ENCODE measurements at regions not wholly inside any gene's neighbourhood (a gene's known extent, or its start where the extent isn't known, plus 50 kb on each side); places are given as distances from the start of the nearest gene placed in this dataset.

GRCh38 chr5:33174383-33174782 is 266.4 kb upstream of the TARS1 start:
- TF ChIP-seq CTCF (conservative IDR thresholded peaks at IDR 0.05; ENCODE audit: control insufficient read depth, insufficient read depth, low read depth, low read length): no peak
- no peak for DNase-seq (ENCODE audit: low read depth)
- H3K4me3 ChIP-seq (ENCODE audit: control insufficient read depth, low read depth, low read length): no peak overlapping the region

GRCh38 chr5:33179301-33179700 is 261.5 kb upstream of the TARS1 start:
- TF ChIP-seq CTCF (conservative IDR thresholded peaks at IDR 0.05; ENCODE audit: control insufficient read depth, insufficient read depth, low read depth, low read length): no peak
- DNase-seq (ENCODE audit: low read depth): no peak
- H3K4me3 ChIP-seq (ENCODE audit: control insufficient read depth, low read depth, low read length): no peak overlapping the region

DNA sequence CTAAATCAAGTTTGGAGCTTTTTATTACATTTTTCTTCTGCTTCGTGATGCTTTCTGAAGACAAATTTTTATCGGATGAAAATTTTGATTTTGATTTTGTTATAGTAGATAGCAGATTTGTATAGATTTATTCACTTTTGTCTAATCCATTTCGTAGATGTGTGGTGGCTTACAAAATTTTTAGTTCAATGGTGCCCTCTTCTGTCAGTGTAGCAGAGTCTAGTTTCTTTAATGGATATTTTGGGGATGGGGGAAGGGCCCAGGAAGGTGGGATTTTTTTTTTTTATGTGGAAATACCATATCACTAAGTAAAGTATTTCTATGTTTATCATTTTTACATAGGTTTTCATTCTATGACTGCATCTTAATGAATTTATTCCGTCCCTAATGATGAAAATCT is 259.9 kb upstream of the TARS1 start:
- H3K4me3 ChIP-seq (ENCODE audit: control insufficient read depth, low read depth, low read length): no peak overlapping the region
- TF ChIP-seq CTCF (conservative IDR thresholded peaks at IDR 0.05; ENCODE audit: control insufficient read depth, insufficient read depth, low read depth, low read length): peak; percentile 60
- peak; percentile 70 for DNase-seq (ENCODE audit: low read depth)

DNA sequence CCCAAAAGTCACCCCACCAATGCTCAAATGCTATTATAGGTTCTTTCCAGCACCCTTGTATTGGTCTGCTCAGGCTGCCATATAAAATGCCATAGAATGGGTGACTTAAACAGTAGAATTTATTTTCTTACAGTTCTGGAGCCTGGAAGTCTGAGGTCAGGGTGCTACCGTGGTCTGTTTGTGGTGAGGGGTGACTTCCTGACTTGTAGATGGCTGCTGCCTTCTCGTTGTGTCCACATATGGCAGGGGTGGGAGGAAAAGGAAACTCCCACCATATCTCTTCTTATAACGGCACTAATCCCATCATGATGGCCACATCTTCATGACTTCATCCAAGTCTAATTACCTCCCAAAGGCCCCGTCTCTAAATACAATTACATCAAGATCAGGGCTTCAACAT is 257.8 kb upstream of the TARS1 start:
- no peak for DNase-seq (ENCODE audit: low read depth)
- no peak for TF ChIP-seq CTCF (conservative IDR thresholded peaks at IDR 0.05; ENCODE audit: control insufficient read depth, insufficient read depth, low read depth, low read length)
- no peak overlapping the region for H3K4me3 ChIP-seq (ENCODE audit: control insufficient read depth, low read depth, low read length)

DNA sequence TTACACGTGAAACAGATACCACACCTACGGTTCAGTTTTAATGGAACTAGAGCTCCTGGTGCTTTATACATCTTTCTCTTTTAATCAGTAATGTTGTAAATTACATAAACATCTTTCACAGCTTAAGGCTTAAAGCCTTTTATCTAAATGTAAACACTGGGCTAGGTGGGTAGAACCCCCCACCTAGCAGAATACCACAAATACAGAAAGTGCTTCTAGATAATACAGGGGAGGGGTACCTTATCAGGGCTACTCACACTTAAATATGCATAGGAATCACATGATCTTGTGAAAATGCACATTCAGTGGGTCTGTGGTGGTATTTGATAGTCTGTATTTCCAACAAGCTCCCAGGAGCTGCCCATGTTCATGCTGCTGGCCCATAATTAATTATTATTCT is 256.4 kb upstream of the TARS1 start:
- no peak for TF ChIP-seq CTCF (conservative IDR thresholded peaks at IDR 0.05; ENCODE audit: control insufficient read depth, insufficient read depth, low read depth, low read length)
- no peak for DNase-seq (ENCODE audit: low read depth)
- H3K4me3 ChIP-seq (ENCODE audit: control insufficient read depth, low read depth, low read length): no peak overlapping the region

- TF ChIP-seq CTCF (conservative IDR thresholded peaks at IDR 0.05; ENCODE audit: control insufficient read depth, insufficient read depth, low read depth, low read length): no peak
- no peak for DNase-seq (ENCODE audit: low read depth)
- no peak overlapping the region for H3K4me3 ChIP-seq (ENCODE audit: control insufficient read depth, low read depth, low read length)
Measured at GRCh38 chr5:33188089-33188488, 252.7 kb upstream of the TARS1 start.

GRCh38 chr5:33194914-33195313 is 245.9 kb upstream of the TARS1 start:
- no peak for TF ChIP-seq CTCF (conservative IDR thresholded peaks at IDR 0.05; ENCODE audit: control insufficient read depth, insufficient read depth, low read depth, low read length)
- H3K4me3 ChIP-seq (ENCODE audit: control insufficient read depth, low read depth, low read length): no peak overlapping the region
- no peak for DNase-seq (ENCODE audit: low read depth)

Data from fibroblast of mammary gland (primary cell).